Psoas muscle (tissue), 7 donors: ENCODE measurements at regions not wholly inside any gene's neighbourhood (a gene's known extent, or its start where the extent isn't known, plus 50 kb on each side); places are given as distances from the start of the nearest gene placed in this dataset.

Experiments
- ATAC-seq, 4 donors: fragments of 200-7000 bp; cut with Tn5 transposase; one replicate each; pipeline ENCODE4 v1.9.1; 2020; ENCODE audit warnings: moderate library complexity in 3 of 4, mild to moderate bottlenecking in 2 of 4
- DNase-seq, 2 donors: peaks; one replicate each; pipeline ENCODE4 v3.0.0-alpha.2; 2020
- H3K27ac ChIP-seq: fragments of 200-600 bp; one replicate; pipeline ENCODE4 v1.8.0; 2022
- H3K27me3 ChIP-seq, 3 donors: fragments of 200-600 bp in 1 of 3; one replicate each; pipeline versions ENCODE4 v1.6.1 to v1.8.0; 2013 to 2022; ENCODE audit warnings: low read length in 2 of 3, mild to moderate bottlenecking in 2 of 3, moderate library complexity in 1 of 3; ENCODE audit not compliant: insufficient read depth in 3 of 3
- H3K36me3 ChIP-seq, 2 donors: fragments of 200-600 bp in 1 of 2; one replicate each; pipeline versions ENCODE4 v1.6.1 to v1.8.0; 2013 to 2022; ENCODE audit warnings: low read depth in 1 of 2, mild to moderate bottlenecking in 1 of 2, moderate library complexity in 1 of 2; ENCODE audit not compliant: insufficient read depth in 1 of 2
- H3K4me1 ChIP-seq: fragments of 200-600 bp; one replicate; pipeline ENCODE4 v1.8.0; 2022
- H3K4me3 ChIP-seq: fragments of 200-600 bp; one replicate; pipeline ENCODE4 v1.8.0; 2022; ENCODE audit warnings: mild to moderate bottlenecking
- H3K9me3 ChIP-seq: fragments of 200-600 bp; one replicate; pipeline ENCODE4 v1.8.0; 2022
- WGBS, 3 donors: extraction: QIAGEN DNeasy Blood & Tissue Kit; methylation state at CpG; one replicate each; pipeline versions ENCODE4 v1.1.6 to v1.1.7; 2013; 5-methylcytosine and 5-hydroxymethylcytosine counted together
- intact Hi-C, 2 donors: fragments of 100-400 bp; cut with DNase I; formaldehyde crosslinking; loops; one replicate each; pipeline versions ENCODE4 v1.11.0 to v1.14.2; 2022
- TF ChIP-seq, protein P1 (sequence below): fragments of 200-600 bp; IDR thresholded peaks from one replicate; pipeline ENCODE4 v1.8.0; 2022; ENCODE audit warnings: antibody characterized with exemption
- donor health status: healthy with polysubstance abuse.
- donor health status: DM: no; HTN: no; CAD: no; lungs with moderate emphysema.
- donor health status: Bipolar disorder and iron deficiency.
- donor health status: healthy.
- donor health status: DM: yes; HTN: yes; CAD: no.
- donor health status: DM: no; HTN: no; CAD: no.
- donor health status: DM: yes; HTN: yes; CAD: no.

DNA sequence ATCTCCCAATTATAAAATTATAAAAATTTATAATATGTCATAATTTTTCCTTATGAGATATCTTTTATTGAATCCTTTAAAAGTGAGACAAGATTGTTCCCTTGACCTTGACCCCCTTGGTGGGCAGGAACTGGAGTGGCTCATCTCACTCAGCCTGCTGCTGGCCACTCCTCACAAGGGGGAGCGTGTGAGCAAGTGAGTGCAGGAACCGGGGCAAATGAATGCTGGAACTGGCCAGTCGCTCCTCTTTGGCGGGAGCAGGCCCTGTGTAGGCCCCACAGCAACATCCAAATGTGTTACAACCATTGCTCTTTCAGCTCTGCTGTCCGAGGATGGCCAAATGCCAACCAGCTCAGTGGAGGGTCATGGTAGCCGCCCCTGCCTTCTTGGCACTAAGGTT is 178.8 kb downstream of the ETNK1 start:
- intact Hi-C loops: no loop called here
- H3K36me3 ChIP-seq: no peaks in the 10 kb centered on the region
- no peaks in the 10 kb centered on the region for H3K27me3 ChIP-seq

DNA sequence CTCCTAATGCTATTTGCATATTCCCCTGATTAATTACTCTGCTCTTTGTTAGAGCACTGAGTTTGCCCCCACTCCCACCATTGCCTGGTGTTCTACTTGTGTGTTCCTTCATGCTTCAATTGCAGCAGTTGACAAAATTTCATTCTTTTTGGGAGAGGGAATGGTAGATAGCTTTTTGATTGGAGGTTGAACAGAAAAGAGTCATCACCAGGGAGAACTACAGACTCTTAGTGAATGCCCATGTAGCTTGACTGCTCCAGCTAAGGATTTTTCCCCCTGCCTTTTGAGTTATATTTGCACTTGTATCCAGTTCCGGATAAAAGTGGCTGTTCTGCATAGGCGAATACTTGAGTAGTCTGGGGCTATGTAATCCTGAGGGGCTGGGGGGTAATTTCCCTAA is 183.9 kb downstream of the ETNK1 start:
- TF ChIP-seq, protein P1, sequence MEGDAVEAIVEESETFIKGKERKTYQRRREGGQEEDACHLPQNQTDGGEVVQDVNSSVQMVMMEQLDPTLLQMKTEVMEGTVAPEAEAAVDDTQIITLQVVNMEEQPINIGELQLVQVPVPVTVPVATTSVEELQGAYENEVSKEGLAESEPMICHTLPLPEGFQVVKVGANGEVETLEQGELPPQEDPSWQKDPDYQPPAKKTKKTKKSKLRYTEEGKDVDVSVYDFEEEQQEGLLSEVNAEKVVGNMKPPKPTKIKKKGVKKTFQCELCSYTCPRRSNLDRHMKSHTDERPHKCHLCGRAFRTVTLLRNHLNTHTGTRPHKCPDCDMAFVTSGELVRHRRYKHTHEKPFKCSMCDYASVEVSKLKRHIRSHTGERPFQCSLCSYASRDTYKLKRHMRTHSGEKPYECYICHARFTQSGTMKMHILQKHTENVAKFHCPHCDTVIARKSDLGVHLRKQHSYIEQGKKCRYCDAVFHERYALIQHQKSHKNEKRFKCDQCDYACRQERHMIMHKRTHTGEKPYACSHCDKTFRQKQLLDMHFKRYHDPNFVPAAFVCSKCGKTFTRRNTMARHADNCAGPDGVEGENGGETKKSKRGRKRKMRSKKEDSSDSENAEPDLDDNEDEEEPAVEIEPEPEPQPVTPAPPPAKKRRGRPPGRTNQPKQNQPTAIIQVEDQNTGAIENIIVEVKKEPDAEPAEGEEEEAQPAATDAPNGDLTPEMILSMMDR: no peak
- H3K4me1 ChIP-seq: no peaks in the 10 kb centered on the region
- H3K36me3 ChIP-seq: no peaks in the 10 kb centered on the region
- H3K27me3 ChIP-seq: no peaks in the 10 kb centered on the region
- ATAC-seq (no peak), DNase-seq (no peak)
- 83 to 89% (median 83%) methylated on average over 2 of the region's 2 CpGs for WGBS, 3 donors
- H3K9me3 ChIP-seq: no peaks in the 10 kb centered on the region
- no peak overlapping the region for H3K4me3 ChIP-seq
- H3K27ac ChIP-seq: no peak overlapping the region
- intact Hi-C loops: no loop called here

More for the DNA sequence above, 178.8 kb downstream of the ETNK1 start:
- H3K9me3 ChIP-seq: no peaks in the 10 kb centered on the region
- H3K27ac ChIP-seq: no peak overlapping the region
- no peak overlapping the region for H3K4me3 ChIP-seq
- DNase-seq: no peak
- 68 to 81% (median 78%) methylated on average over 6 of the region's 6 CpGs for WGBS, 3 donors
- TF ChIP-seq, protein P1: no peak
- ATAC-seq: no peak
- H3K4me1 ChIP-seq: no peaks in the 10 kb centered on the region

DNA sequence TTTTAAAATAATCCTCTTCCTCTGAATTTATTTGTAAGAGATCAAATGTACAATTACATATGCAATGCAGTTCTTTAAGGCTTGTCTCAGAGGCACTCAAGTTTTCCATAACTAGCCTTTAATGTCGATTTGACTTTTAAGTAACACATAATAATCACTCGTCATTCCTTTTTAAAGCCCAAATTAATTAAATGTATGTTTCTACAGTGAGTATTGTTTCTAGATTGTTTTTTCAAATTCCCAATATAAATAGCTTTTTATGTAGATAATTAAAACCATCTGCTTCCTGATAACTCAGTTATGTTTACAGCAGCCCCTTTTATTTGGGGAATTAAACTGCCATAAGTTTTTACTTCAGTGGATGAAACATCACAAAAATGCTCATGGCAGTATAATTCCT is 185.1 kb downstream of the ETNK1 start:
- WGBS, 3 donors: 75 to 77% (median 76%) methylated on average over 2 of the region's 2 CpGs
- DNase-seq (no peak), ATAC-seq (no peak)
- H3K27me3 ChIP-seq: no peaks in the 10 kb centered on the region
- TF ChIP-seq, protein P1: no peak
- H3K4me1 ChIP-seq: no peaks in the 10 kb centered on the region
- H3K36me3 ChIP-seq: no peaks in the 10 kb centered on the region
- H3K27ac ChIP-seq: no peak overlapping the region
- H3K4me3 ChIP-seq: no peak overlapping the region
- intact Hi-C loops: no loop called here
- no peaks in the 10 kb centered on the region for H3K9me3 ChIP-seq

- Histone ChIP-seq H3K4me1 (no peaks in the 10 kb centered on the region), H3K9me3 (no peaks in the 10 kb centered on the region), H3K27me3 (no peaks in the 10 kb centered on the region), H3K36me3 (no peaks in the 10 kb centered on the region), H3K4me3 (no peak overlapping the region), H3K27ac (no peak overlapping the region)
- DNase-seq (no peak), ATAC-seq (no peak)
- intact Hi-C loops: no loop called here
- TF ChIP-seq, protein P1: no peak
- WGBS, 3 donors: 90 to 94% (median 94%) methylated on average over 5 of the region's 5 CpGs
These were observed 187.6 kb downstream of the ETNK1 start for GRCh38 chr12:22812531-22812930.

DNA sequence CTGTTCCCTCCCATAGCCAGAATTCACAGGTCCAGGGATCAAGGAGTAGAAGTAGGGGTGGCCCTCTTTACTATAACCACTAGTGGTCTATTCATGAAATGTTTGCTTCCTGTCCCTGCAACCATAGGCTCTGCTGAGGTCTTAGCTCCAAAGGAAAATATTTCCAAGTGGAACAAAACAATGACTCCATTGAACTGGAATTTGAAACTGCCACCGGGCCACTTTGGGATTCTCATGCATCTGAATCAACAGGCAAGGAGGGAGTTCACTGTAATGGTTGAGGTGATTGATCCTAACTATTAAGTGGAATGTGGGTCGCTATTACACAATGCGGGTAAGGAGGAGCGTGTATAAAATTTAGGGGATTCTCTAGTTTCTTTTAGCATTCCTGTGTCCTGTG is 197.0 kb downstream of the ETNK1 start:
- Histone ChIP-seq H3K36me3 (no peaks in the 10 kb centered on the region), H3K4me3 (no peak overlapping the region), H3K27me3 (no peaks in the 10 kb centered on the region), H3K27ac (no peak overlapping the region), H3K4me1 (no peaks in the 10 kb centered on the region), H3K9me3 (peaks cover 6% of the 10 kb centered on the region)
- 72 to 86% (median 78%) methylated on average over 4 of the region's 4 CpGs for WGBS, 3 donors
- TF ChIP-seq, protein P1: no peak
- intact Hi-C loops: no loop called here
- ATAC-seq: no peak
- no peak for DNase-seq
